GM21786 (cell line): ENCODE measurements at regions not wholly inside any gene's neighbourhood (a gene's known extent, or its start where the extent isn't known, plus 50 kb on each side); places are given as distances from the start of the nearest gene placed in this dataset.
"Not testable (repeated sequence)": the region's sequence is repeated elsewhere in the genome, so short reads cannot be mapped to it uniquely, and the experiment has no call there.

ENCODE experiments used
- ATAC-seq: cut with Tn5 transposase; IDR thresholded peaks from one replicate; pipeline ENCODE4 v1.9.1; 2021; ENCODE audit not compliant: unreplicated experiment

- no peak for ATAC-seq
These were observed 280.8 kb downstream of the SOX4 start for GRCh38 chr6:21874372-21874771.

GRCh38 chr6:21877037-21877436 is 283.5 kb downstream of the SOX4 start:
- ATAC-seq = not testable (repeated sequence)

GRCh38 chr6:21880249-21880648 is 286.7 kb downstream of the SOX4 start:
- not testable (repeated sequence) for ATAC-seq

GRCh38 chr6:21881969-21882465 is 288.5 kb downstream of the SOX4 start:
- ATAC-seq = no peak

- no peak for ATAC-seq
These were observed 290.2 kb downstream of the SOX4 start for GRCh38 chr6:21883595-21884328.

GRCh38 chr6:21885111-21885510 is 291.6 kb downstream of the SOX4 start:
- ATAC-seq = no peak

- ATAC-seq = no peak
These were observed 292.1 kb downstream of the SOX4 start for GRCh38 chr6:21885532-21886114.

- ATAC-seq = no peak
These were observed 293.1 kb downstream of the SOX4 start for GRCh38 chr6:21886542-21887151.

- ATAC-seq = no peak
These were observed 294.0 kb downstream of the SOX4 start for GRCh38 chr6:21887231-21888185.

- no peak for ATAC-seq
These were observed 297.5 kb downstream of the SOX4 start for GRCh38 chr6:21891080-21891479.

- no peak for ATAC-seq
These were observed 300.2 kb downstream of the SOX4 start for GRCh38 chr6:21893793-21894192.

- no peak for ATAC-seq
These were observed 302.0 kb downstream of the SOX4 start for GRCh38 chr6:21895555-21895954.

- ATAC-seq = no peak
These were observed 304.7 kb downstream of the SOX4 start for GRCh38 chr6:21898107-21898796.

GRCh38 chr6:21899708-21900107 is 306.2 kb downstream of the SOX4 start:
- ATAC-seq = no peak

GRCh38 chr6:21900730-21901129 is 307.2 kb downstream of the SOX4 start:
- no peak for ATAC-seq

GRCh38 chr6:21902628-21903169 is 309.1 kb downstream of the SOX4 start:
- no peak for ATAC-seq

- no peak for ATAC-seq
These were observed 312.0 kb downstream of the SOX4 start for GRCh38 chr6:21905531-21905930.

GRCh38 chr6:21906826-21907225 is 313.3 kb downstream of the SOX4 start:
- ATAC-seq = no peak

GRCh38 chr6:21907291-21907690 is 313.7 kb downstream of the SOX4 start:
- ATAC-seq = no peak

- ATAC-seq = no peak
These were observed 314.8 kb downstream of the SOX4 start for GRCh38 chr6:21908161-21908848.
